Stimulated activated CD4-positive, alpha-beta T cell treated with anti-CD3 and anti-CD28 coated beads, Interleukin-4, amount 100 ng/mL, for 48 hours (primary cell): ENCODE measurements at regions not wholly inside any gene's neighbourhood (a gene's known extent, or its start where the extent isn't known, plus 50 kb on each side); places are given as distances from the start of the nearest gene placed in this dataset.
"Not testable (repeated sequence)": the region's sequence is repeated elsewhere in the genome, so short reads cannot be mapped to it uniquely, and the experiment has no call there.

ENCODE experiments used
- DNase-seq, 2 donors: peaks; one replicate each; pipeline ENCODE4 v3.0.0-alpha.2; 2020; ENCODE audit warnings: low read depth in 2 of 2

DNA sequence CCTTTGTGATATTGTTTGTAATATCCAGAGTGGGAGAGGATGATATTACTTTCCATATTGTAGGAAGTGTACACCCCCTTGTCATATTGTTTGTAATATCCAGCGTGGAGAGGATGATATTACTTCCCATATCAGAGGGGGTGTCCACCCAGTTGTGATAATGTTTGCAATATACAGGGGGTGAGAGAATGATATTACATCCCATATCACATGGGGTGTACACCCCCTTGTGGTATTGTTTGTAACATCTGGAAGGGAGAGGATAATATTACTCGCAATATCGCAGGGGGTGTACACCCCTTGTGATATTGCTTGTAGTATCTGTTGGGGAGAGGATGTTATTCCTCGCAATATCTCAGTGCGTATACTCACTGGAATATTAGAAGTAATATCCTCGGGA lies 61.5 kb downstream of the PRSS23 start:
- no peak for DNase-seq

DNA sequence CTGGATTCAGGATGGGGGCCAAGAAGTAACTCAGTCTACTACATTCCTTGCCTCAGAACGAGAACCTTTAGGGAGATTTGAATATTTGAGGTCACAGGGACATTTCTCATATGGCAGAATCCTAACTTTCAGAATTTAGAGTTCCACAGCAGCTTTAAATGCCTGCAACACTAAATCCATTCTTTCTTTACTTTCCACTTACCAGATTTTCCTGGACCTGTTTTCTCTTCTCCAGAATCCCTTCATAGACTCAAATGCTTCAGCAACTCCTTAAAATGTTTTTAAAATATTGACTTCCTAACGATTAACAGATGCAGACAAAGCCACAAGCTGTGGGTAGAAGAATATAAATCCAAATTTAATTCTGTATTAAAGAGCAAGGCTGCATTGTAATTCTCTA lies 63.1 kb downstream of the PRSS23 start:
- no peak for DNase-seq

DNA sequence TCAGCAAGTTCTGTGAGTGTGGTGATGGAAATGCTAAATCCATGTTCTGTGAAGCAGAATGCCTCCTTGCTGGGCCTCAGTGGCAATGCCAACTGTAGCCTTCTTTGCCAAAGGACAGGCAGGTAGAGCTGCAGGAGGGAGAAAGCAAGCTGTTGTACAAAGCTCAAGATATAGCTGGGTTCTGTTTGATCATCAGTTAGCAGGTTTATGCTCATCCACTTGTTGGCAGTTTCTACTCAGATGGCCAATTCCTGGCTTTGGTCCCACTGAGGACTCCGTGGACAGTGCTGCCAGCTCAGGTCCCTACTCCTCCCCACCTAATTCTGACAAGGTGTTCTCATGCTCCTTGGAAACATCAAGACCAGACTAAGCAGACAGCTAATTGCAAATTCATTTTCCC lies 65.1 kb downstream of the PRSS23 start:
- DNase-seq, result no peak

DNA sequence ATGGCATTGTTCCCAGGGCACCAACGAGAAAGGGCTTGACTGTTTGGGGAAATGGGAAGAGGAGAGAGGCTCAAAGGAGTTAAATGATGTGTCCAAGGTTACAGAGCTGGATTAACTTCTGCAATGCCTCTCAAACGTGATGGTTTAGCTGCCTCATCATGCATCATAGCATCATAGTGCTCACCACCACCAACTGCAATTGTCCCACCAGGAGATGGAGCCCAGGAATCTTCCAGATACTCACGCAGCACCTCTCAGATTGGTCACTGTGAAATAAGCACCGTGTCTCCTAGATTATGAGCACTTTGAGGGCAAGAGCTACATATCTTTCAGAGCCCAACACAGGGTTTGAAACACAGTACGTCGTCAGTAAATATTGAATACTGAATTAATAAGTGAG lies 69.2 kb downstream of the PRSS23 start:
- DNase-seq, result no peak

DNA sequence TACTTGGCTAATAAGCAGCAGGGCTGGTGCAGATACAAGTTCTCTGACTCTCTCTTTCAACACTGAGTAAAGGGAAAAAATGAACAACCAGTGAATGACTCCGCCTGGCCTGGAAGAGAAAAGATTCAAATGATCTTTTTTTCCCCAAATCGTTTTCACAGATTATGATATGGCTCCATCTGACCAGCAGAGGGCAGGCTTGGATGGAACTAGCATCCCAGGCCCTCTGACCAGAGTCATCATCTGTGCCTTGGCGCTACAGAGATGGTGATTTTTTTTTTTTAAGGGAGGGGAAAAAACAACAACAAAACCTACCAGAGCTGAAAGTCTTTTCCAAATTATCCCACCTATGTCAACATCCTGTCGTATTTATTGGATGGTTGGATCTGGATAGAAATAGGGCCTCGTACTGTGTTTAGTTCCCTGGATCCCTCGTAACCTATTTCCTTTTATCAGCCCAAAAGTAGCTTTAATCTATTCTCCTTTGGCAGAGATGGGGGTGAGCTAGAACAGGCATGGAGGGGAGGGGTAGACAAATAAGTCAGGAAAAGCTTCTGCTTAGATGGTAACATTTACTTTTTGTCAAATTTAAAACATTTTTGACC lies 69.7 kb downstream of the PRSS23 start:
- DNase-seq, result peak; percentile 10 to 44

DNA sequence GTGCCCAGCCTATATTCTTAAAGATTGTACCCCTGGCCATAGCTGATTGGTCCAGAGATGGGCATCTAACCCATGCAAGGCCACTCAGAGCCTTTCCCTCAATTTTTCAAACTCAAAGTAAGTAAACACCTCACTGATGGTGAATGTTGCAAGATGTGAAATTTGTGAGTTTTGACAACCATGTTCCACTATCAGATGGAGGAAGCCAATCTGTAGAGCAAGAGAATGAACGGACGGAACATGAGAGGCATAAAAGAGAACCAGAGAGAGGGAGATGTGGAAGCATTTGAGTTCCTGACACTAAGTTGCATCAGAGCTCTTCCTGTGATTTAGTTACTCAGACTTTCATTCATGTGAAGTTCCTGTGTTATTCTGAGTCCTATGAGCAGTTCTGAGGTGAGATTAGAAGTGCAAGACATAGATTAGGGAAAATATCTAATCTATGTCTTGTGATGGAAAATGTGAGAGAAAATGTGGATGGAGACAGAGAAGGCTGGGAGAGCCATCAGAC lies 73.3 kb downstream of the PRSS23 start:
- no peak for DNase-seq

DNA sequence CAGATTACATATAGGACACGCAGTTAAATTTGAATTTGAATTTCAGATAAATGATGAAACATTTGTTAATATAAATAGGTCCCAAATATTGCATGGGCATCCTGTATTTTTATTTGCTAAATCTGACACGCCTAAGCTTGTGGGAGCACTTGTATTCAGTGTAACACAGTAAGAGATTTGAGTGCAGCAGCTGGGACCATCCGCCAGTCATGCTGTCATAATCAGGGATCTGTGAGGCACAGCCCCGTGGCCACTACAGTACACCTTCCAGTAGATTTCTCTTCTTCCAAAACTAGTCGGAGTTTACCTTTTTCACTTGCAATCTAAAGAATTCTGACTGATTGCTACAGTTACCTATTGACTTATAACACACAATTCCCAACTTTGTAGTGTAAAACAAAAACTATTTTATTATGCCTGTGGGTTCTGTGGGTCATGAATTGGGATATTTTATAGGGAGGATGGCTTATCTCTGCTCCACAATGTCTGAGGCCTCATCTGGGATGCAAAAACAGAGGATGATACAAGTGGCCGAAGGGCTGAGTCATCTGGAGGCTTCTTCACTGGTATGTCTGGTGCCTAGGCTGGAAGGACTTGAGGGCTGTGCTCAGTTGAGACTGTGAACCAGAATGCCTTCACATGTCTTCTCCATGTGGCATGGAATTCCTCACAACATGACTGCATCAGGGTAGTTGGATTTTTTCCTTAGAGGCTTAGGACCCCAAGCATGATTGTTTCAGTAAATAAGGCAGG lies 74.1 kb downstream of the PRSS23 start:
- no peak for DNase-seq

DNA sequence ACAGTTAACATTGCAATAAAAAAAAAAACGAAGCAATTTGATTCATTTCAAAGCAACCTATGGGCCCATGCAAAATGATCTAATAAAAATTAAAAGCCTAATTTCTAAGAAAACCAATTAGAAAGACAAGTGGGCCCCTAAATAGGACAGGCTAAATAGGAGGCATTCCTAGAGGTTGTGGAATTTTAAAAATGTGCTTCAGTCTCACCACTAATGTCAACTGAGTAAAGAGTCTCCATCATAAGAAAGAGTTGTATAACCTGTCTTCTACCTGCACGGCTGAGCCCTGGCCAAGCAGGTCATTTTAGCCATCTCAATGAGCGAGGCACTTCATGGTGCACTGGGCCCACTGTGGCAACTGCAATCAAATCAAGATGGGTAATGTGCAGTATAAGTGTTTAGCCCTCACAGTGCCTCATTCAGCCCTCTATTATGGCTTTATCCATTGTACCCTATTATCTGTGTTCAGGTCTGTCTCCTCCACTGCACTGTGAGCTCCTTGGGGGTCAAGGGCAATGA lies 76.4 kb downstream of the PRSS23 start:
- no peak for DNase-seq

DNA sequence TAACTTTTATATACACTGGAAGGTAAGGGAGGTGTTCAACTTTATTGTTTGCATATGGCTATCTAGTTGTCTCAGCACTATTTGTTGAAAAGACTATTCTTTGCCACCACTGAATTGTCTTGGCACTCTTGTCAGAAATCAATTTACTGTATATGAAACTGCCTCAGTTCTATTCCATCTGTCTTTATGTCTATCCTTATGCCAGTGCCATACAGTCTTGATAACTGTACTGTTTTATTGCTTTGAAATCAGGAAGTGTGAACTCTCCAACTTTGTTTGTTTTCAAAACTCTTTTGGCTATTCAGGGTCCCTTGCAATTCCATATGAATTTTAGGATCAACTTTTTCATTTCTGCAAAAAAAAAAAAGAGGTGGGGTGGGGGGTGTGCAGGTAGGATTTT lies 77.2 kb downstream of the PRSS23 start:
- DNase-seq, result no peak

DNA sequence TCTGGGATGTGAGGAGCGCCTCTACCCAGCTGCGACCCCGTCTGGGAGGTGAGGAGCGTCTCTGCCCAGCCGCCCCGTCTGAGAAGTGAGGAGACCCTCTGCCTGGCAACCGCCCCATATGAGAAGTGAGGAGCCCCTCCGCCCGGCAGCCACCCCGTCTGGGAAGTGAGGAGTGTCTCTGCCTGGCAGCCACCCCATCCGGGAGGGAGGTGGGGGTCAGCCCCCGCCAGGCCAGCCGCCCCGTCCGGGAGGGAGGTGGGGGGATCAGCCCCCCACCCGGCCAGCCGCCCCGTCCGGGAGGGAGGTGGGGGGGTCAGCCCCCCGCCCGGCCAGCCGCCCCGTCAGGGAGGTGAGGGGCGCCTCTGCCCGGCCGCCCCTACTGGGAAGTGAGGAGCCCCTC lies 76.0 kb downstream of the FZD4 start:
- DNase-seq, result not testable (repeated sequence)

DNA sequence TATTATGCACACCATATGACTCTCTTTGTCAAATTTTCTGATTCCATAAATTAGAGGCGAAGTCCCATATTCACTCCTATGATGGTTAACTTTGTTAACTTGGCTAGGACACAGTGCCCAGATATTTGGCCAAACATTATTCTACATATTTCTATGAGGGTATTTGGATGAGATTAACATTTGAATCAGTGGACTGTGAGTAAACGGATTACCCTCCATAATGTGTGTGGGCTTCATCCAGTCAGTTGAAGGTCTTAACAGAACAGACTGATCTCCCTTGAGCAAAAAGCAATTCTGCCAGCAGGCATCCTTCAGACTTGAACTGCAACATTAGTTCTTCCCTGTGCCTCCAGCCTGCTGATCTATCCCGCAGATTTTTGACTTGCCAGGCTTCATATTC lies 69.9 kb downstream of the FZD4 start:
- no peak for DNase-seq

DNA sequence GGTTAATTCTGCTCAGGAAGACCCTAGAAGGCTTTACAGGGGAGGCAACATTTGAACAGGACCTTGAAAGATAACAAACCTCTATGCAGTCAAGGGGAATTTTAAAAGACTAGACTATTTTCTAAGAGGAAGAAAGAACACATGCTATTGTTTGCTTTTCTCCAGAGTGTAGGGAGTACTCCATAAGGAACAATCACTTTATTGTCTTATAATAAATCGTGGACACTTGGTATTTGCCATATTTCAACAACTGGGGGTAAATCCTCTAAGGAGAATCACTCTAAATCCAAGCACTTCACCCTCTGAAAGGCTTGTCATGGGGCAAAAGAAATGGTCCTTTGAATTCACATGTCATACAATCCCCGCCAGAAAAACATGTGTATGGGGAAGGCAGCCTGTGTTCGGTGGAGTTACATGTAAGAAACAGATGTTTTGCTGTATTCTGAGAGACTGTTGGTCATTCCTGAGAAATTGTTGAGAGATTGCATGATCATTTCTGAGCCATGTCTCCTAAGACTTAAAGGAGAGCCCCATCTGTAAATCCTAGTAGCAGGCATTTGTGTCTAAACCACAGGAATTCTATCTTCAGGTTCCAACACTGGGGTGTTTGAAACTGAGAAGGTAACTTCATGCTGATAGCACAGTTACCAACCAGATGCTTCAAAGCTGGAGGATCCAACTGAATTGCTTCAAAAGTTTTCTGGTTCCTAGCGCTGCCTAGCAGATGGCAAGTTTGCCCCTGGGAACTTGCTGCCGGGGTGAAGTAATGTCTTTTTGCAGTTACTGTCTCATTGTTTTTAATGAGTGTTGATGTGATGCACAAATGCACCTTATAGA lies 66.8 kb downstream of the FZD4 start:
- DNase-seq, result no peak

DNA sequence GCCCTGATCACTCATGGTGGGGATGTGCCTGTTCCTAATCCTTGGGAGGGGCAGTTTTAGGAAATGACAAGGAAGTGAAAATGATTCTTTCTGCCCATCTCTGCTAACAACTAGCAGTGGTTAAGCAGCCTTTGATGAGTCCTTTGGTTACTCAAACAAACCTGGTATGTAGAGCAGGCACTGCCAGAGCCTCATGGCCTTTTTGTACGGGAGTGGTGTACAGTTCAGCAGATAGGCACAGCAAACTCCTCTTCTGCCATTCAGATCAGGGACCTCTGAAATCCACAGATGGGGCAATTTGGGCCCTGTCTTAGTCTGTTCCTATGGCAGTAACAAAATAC lies 66.2 kb downstream of the FZD4 start:
- no peak for DNase-seq

DNA sequence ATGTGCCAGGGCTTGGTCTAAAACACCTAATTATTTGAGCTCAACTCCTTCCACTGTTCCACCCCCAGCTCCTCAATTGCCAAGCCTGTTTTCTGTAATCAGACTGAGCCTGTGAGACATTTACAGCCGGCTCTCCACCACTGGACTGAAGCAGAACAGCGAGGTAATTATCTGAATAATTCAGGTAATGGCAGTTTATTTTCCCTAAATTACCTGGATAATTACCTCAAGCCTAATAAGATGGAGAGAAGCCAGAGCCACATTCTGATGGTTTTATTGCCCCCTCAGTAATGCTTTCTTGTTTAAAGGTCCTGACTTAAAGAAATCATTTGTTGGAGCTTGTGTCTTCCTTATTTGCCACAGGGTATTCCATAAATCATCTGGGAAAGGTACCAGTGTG lies 64.2 kb downstream of the FZD4 start:
- no peak for DNase-seq

DNA sequence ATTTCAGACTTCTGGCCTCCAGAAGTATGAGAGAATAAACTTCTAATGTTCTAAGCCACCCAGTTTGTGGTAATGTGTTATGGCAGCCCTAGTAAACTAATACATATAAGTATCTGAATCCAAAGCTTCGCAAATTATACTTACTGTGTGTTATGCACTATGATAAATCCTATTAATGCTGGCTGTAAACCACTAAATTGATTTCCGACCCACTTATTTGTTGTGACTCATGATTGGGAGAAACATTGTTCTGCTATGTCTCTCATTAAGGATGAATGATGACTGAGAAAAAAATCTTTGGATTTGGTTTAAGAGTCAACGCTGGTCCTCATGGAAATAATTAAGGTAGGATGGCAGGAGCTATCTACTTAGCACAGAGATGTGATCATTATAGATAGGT lies 62.0 kb downstream of the FZD4 start:
- DNase-seq, result no peak
